HG02852 (cell line): ENCODE measurements at regions not wholly inside any gene's neighbourhood (a gene's known extent, or its start where the extent isn't known, plus 50 kb on each side); places are given as distances from the start of the nearest gene placed in this dataset.
"Not testable (repeated sequence)": the region's sequence is repeated elsewhere in the genome, so short reads cannot be mapped to it uniquely, and the experiment has no call there.

Experiments
- ATAC-seq: cut with Tn5 transposase; IDR thresholded peaks from one replicate; pipeline ENCODE4 v1.9.1; 2021; ENCODE audit warnings: mild to moderate bottlenecking, moderate library complexity; ENCODE audit not compliant: unreplicated experiment

GRCh38 chr20:57110121-57111027, 156.1 kb downstream of the BMP7 start:
- not testable (repeated sequence) for ATAC-seq

GRCh38 chr20:57111028-57111373, 155.4 kb downstream of the BMP7 start:
- no peak for ATAC-seq

GRCh38 chr20:57112448-57112847, 154.0 kb downstream of the BMP7 start:
- no peak for ATAC-seq

- ATAC-seq: no peak
Observed at GRCh38 chr20:57114290-57115005, 152.0 kb downstream of the BMP7 start.

- ATAC-seq: no peak
Observed at GRCh38 chr20:57117296-57117695, 149.1 kb downstream of the BMP7 start.

- ATAC-seq: no peak
Observed at GRCh38 chr20:57118107-57118769, 148.2 kb downstream of the BMP7 start.
